ENCODE measurements at regions not wholly inside any gene's neighbourhood (a gene's known extent, or its start where the extent isn't known, plus 50 kb on each side); places are given as distances from the start of the nearest gene placed in this dataset.

GRCh38 chrX:119996069-119996468 is 52.5 kb upstream of the NKAP start:
- no peaks in the 10 kb centered on the region for H3K9me3 Mint-ChIP-seq
- no peaks in the 10 kb centered on the region for H3K36me3 Mint-ChIP-seq
- DNase-seq (ENCODE audit: extremely low spot score, unreplicated experiment): no peak
- H3K4me3 Mint-ChIP-seq: no peak overlapping the region
- no peaks in the 10 kb centered on the region for H3K4me1 Mint-ChIP-seq (ENCODE audit: unreplicated experiment)
- H3K27ac Mint-ChIP-seq: no peak overlapping the region
- H3K27me3 Mint-ChIP-seq: peaks cover 95% of the 10 kb centered on the region
- TF ChIP-seq CTCF (conservative IDR thresholded peaks at IDR 0.05): no peak

Measured in type B pancreatic cell (in vitro differentiated cells).